DND-41 (cell line): ENCODE measurements at regions not wholly inside any gene's neighbourhood (a gene's known extent, or its start where the extent isn't known, plus 50 kb on each side); places are given as distances from the start of the nearest gene placed in this dataset.

Experiments used
- CTCF ChIP-seq: IDR thresholded peaks from 2 replicates; pipeline ENCODE4 v1.5.1; 2012; ENCODE audit warnings: borderline replicate concordance, low read length, moderate library complexity, mild to moderate bottlenecking; ENCODE audit not compliant: poor library complexity, severe bottlenecking; ENCODE audit errors: extremely low read depth
- EZH2 ChIP-seq: IDR thresholded peaks from 3 replicates; pipeline ENCODE4 v1.6.1; 2012; ENCODE audit warnings: borderline replicate concordance, low read depth, mild to moderate bottlenecking, moderate library complexity, low read length, inconsistent platforms; ENCODE audit not compliant: severe bottlenecking

- TF ChIP-seq CTCF (no peak), EZH2 (no peak)
These were observed 141.6 kb upstream of the DTNBP1 start for GRCh38 chr6:15804164-15805154.
